ENCODE measurements at regions not wholly inside any gene's neighbourhood (a gene's known extent, or its start where the extent isn't known, plus 50 kb on each side); places are given as distances from the start of the nearest gene placed in this dataset.

DNA sequence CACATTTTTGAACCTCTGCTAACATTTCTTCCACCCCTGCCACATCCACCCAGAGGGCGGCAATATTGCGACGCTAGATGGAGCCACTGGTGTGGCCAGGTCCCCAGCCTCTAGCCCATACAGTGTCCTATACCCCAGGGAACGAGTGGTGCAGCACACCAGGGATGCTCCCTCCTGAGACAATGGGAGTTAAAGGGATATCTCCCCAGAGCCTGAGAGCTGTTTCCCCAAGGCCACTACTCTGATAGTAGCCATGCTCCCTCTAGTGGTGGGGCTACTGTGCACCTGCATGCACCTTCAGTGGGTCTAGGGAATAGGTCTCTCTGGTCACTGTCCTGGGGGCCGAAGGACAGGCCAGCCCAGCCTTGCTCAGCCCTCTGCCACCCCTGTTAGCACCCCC lies 336.4 kb upstream of the FSHR start:
- no peak for DNase-seq (ENCODE audit: low spot score)

DNA sequence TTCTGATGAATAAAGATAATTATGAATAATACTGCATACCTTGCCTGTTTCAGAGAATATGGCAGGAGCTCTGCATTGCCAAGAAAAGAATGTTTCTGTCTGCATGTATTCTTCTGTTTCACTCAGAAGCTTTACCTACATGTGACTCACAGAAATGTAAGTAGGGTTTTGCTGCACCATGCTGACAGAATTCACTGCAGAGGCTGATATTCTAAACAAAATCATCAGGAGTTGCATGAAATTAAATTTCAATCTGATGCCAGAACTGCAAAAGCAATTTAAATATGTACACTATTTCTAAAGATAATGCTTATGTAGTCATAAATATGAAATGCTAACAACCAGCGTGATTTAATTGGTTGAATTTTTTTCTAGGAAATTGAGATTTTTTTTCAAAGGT lies 332.8 kb upstream of the FSHR start:
- DNase-seq (ENCODE audit: low spot score): no peak

DNA sequence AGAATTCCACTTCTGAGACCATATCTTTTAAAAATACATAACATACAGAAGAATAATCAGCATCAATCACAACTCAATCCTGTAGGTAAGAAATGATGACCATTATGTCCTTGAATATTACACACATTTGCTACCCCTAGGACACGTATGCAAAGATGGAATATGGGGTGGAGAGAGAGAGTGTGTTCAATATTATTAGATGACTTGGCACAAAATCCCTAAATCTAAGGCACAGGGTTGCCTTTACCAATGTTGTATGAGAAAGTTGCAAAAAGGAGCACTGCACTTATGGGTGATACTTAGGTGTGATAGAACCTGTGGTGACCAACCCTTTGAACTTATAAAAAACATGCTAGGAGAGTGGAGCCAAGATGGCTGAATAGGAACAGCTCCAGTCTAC lies 326.2 kb upstream of the FSHR start:
- no peak for DNase-seq (ENCODE audit: low spot score)

DNA sequence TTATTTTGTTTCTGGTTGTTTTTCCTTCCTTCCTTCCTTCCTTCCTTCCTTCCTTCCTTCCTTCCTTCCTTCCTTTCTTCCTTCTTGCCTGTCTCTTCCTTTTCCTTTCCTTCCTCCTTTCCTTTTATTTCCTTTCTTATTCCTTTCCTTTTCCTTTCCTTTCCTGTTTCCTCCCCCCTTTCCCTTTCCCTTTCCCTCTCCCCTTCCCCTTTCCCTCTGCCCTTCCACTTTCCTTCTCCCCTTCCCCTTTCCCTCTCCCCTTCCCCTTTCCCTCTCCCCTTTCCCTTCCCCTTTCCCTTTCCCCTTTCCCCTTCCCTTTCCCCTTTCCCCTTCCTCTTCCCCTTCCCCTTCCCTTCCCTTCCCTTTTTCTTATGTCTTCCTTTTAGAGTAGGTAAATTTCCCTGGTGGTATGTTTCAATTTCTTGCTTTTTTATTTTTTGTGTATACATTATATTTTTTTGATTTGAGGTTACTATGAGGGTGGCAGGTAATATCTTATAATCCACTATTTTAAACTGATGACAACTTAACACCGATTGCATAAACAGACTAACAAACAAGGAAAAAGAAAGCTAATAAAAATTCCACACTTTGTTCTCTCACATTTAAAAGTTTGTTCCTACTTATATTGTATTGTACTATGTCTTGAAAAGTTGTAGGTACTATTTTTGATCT lies 311.0 kb upstream of the FSHR start:
- DNase-seq (ENCODE audit: low spot score): no peak

DNA sequence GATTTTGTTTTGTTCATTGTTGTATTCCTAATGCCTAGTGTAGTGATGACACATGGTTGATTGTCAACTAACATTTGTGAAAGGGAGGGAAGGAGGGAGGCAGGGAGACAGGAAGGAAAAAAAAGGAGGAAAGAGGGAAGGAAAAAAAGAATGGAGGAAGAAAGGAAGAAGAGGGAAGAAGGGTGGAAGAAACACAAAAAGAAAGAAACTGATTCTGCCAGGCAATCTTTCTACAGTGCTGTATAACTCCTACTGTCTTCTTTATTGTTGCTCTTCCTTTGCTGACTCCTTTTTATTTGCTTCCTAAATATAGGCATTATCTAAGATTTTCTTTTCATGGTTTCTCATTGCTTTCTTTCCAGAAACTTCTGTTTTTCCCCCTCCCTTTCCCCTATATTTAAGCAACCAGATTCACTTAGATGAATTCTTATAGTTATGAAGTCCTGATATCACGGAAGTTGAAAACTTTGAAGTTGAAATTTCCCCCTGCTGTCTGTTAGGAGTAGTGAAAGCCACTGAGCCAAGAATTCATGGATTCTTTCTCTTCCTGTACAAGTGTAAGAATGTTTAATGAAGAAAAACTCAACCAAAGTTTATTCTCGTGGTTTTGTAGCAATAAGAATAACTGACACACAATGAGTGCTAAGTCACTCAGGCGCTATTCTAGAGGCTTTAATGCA lies 305.1 kb upstream of the FSHR start:
- DNase-seq (ENCODE audit: low spot score): no peak

DNA sequence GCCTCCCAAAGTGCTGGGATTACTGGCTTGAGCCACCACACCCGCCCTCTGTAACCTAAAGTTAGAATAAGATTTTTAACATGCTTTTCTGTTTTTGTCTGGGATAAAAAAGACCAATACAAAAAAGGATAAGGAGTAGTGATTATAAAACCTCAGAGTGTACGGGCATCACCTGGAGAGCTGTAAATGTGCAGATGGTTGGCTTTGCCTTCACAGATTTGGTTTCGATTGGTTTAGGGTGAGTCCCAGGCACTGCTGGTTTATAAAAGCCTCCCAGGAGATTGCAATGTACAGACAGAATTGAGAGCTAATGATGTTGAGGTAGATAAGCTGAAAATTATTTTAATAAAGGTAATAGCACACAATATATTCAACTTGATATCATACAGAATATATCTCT lies 289.7 kb upstream of the FSHR start:
- no peak for DNase-seq (ENCODE audit: low spot score)

DNA sequence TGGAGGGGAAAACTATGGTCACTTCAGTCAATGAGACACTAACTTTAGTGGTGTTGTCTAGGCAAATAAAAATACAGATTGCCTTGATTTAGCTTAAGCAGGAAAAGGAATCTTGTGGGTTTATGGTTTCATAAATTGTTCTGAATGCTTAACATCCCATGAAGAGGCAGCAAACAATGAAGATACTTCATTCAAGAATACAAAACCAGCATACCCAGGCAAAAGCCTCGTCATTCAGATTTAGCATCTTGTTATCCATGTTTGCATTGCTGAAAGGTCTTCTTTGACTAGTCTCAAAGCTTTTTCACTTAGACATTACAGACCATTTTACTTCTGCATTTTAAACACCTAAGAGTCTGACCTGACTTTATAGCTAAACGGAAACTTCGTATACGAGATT lies 272.7 kb upstream of the FSHR start:
- no peak for DNase-seq (ENCODE audit: low spot score)

DNA sequence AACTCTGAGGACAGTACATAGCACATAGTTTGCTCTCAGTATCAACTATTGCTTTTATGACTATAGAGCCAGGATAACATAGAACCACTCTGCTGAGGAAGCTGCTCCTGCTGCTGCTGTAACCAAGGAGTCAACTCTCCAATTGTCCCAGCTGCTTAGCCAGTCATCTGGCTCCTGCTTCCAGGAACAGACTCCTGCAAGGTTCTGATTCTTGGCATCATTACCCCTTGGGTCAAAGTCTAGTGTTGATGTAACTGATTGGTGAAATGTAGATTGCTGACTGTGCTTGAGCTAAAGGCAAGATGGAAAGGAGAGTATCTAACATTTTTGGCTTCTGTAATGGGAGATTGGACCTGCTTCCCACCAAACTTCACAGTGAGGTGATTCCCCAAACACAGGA lies 261.9 kb upstream of the FSHR start:
- DNase-seq (ENCODE audit: low spot score): no peak

DNA sequence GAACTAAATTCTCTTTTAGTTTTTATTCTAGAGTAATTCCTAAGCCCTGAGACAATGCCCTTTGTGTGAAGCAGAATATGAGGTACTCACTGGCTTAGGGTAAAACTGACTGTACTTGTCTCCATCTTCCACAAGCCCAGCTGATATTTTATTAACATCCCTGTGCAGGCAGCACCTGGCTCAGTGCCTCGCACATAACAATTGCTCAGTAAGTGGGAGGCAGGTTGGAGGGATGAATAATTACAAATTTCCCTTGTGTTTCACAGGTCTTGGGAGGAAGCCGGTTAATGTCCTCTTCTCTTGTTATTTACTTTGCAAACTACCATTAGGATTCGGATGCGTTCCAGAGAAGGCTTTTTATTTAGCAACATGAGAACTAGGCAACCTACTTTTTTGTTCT lies 249.8 kb upstream of the FSHR start:
- DNase-seq (ENCODE audit: low spot score): no peak

DNA sequence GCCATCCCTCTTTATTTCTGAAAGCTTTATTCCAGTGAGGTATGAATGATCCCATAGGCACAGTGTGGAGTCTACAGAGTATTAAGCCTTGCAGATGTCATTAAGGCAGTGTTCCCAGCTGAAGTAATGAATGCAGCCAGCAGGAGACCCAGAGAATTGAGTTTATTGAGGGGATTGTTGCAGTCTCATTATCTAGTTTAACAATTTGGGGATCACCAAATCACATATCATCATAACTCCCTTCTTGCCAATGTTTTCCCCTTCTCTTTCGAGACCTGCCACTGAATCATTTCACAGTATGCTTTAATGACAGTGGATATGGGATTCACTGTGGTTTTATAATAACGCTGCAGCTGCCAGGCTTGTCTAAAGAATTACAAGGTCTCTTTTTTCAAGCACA lies 249.3 kb upstream of the FSHR start:
- DNase-seq (ENCODE audit: low spot score): no peak

DNA sequence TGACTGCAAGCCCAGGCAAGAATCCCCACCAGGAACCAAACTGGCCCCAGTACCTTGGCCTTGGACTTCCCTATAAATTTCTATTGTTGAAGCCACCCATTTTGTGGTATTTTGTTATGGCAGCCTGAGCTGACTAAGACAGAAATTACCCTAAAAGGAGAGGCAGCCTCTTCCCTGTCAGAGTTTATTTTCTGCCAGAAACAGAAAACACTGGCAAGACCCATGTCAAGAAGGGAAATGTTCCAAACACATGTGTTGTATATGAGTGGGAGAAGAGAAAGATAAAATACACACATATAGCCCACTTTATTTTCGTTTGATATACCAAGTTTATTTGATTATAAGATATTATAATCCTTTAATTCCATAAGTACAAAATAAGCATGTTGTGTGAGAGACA lies 225.1 kb upstream of the FSHR start:
- DNase-seq (ENCODE audit: low spot score): no peak

DNA sequence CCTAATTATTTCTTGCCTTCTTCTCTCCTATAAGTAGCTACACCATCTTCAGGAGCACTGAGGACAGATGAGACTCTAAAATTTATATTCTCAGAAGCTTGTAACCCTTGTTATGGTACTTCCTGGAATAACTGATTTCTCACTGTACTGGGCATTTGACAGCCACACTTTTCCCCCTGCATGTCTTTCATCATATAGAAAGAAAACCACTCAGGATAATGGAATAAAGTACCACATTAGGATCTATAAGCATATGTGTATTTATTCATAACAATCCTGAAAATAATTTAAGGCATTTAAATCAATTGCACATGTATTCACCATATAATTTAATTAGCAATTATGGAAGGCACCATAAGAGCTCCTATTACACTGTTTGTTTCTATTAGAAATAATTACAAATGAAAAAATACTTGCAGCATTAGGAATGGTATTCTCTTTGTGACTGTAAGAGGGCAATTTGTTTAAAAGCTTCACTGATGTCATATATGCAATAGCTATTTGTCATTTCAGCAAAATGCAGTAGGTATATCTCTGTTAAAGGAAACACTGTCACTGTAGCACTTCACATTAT lies 216.9 kb upstream of the FSHR start:
- no peak for DNase-seq (ENCODE audit: low spot score)

DNA sequence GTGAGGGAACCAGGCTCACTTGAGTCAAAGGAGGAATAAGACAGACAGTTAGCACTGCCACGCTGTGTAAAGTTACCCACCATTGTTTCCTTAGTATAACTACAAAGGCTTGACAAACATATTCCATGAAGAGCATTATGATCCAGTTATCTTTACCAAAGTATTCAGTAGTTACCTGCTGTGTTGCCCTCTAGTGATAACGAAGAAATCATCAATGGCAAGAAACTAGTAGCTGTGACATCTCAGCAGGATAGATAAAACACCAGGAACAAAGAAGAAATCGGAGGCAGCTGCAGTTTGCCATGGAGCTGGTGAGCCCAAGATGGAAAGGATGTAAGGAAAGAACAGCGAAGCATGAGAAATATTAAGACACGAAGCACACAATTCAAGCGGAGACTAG lies 215.3 kb upstream of the FSHR start:
- no peak for DNase-seq (ENCODE audit: low spot score)

DNA sequence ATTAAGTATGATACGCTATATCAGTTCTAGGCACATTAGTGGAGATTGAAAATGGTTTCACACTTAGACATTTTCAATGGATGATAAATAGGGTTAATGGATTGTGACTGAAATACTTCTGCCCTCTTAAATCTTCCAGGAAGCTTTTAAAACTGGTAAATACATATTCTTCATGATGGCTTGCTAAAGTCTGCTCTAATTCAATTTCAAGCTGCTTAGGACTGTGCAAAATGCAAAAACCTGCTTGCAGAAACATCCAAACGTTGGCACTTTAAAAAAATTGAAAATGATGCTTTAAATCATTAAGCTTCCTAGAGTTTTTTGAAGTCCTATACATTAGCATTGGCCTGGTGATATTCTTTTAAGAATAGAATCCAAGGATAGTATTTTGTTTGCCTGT lies 214.8 kb upstream of the FSHR start:
- no peak for DNase-seq (ENCODE audit: low spot score)

DNA sequence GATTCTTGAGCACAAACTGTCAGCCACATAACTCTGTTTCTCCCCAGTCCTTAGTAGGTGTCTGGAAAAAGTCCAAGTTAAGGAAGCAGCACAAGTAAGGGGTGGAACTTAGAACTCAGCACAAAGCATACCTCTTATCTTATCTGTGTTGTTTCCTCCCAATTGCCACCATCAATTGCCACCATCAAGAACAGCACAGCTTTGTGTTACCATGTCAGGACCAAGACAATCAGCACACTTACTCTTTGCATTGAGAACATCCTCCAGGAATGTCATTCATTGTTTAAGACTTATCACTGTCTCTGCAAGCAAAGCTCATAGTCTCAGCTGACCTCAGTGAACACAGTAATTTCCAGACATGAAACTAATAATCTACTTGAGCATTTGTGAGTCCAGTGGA lies 212.7 kb upstream of the FSHR start:
- no peak for DNase-seq (ENCODE audit: low spot score)

DNA sequence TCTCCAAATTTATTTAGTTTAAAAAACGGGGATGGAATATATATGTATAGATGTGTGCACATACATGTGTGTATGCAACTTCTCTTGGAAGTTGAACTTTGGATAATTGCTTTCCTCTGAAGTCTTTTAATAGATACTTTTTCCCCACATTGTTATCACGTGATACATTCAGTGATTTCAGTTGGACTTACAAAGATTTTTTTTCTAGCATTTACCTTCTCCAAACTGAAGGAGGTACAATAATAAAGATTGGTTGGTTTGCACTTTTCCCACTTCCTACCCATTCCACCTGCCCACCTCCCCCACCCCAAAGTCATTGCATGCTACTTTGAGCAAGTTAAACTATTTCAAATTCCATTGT lies 206.1 kb upstream of the FSHR start:
- no peak for DNase-seq (ENCODE audit: low spot score)

DNA sequence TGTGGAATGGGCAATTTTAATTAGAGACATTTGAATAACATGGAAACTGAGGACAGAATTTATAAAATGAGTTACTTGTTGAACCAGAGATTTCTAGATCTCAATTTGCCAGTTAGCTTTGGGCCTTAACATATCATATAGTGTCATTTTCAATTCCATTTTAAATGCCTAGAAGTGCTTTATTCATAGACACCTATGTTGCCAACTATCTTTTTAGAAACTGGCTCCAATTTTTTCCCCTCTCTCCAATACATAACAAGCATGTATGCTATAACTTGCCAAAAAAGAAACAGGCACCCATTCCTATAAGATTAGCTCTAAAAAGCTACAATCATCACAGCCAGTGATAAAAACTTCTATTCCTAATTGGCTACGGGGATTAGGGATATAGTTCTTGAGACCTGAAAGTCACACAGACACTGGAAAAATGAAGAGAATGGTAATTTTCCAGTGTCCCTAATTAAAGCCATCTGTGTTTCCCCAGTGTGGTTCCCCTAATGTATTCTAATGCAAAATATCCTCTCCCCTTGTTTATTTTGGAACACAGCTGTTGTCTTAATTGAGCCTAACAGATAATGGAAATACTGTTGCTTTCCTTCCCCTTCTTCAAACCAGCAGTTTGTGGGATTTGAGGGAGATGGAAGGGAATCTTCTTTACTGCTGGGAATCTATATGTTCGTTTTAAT lies 205.5 kb upstream of the FSHR start:
- DNase-seq (ENCODE audit: low spot score): no peak

DNA sequence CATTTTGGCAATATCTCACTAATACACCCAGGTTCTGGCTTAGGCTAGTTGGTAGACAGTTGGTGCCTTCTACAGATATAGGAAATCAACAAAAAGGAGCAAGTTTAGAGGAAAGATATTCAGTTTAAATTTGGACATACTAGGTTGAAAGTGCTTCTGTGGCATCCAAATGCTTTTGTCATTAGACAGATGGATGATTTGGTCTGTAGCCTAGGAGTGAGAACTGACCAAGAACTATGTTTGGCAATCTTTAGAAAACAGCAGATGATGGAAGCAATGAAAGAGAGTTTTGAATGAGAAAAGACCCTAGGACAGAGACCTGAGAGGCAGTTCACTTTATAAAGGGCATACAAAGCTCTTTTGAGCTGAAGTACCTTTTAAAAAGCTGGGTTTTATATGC lies 201.3 kb upstream of the FSHR start:
- no peak for DNase-seq (ENCODE audit: low spot score)

DNA sequence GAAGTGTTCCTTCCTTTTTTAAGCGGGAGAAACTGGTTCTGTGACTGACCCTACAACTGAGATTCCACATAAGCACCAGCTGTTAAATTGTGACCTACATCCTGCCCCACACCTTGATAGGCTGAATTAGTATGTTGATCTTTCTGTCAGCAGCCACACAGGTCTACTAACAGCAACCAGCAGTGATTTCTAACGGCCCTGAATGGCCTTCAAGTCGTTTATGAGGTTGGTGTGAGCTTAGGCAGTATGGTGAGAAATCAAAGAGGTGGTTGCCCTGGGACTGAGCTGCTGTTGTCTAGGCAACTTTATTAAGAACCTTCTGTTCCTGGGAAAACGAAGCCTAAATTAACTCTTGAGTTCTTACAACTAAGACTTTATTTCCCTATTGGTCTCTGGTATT lies 197.2 kb upstream of the FSHR start:
- DNase-seq (ENCODE audit: low spot score): no peak

DNA sequence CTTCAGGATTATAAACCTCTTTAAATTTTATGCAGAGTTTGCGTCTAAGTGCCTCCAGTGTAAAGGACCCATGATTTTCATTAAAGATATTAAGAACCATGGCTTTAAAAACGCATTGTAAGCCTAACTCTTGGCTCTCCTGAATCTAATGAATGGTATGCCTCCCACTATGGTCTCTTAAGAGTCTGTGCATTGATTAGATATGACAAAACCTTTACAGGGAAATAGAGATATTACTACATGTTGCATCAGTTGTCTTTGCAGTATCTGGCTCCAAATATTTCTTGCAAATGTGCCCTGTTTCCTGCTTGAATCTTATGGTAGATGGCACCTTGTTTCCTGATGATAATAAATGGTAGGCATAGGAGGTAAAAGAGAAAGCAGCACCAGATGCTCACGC lies 189.3 kb upstream of the FSHR start:
- DNase-seq (ENCODE audit: low spot score): no peak

DNA sequence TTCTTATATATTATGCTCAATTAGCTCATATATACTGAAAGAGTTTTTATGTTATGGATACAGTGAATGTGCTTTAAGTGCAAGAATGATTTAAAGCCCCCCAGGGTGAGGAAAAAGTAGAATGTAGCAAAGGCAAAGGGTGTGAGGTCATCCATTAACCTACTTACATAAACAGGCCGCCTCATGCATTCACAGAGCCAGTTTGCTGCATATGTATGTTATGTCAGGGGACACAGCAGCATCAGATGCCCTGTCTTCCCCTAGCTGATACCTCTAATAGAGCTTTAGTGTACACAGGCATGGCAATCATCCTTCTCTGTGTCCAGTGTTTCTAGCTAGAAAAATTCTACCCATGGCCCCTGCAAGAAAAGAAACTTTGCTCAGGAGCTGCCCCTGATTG lies 187.8 kb upstream of the FSHR start:
- no peak for DNase-seq (ENCODE audit: low spot score)

DNA sequence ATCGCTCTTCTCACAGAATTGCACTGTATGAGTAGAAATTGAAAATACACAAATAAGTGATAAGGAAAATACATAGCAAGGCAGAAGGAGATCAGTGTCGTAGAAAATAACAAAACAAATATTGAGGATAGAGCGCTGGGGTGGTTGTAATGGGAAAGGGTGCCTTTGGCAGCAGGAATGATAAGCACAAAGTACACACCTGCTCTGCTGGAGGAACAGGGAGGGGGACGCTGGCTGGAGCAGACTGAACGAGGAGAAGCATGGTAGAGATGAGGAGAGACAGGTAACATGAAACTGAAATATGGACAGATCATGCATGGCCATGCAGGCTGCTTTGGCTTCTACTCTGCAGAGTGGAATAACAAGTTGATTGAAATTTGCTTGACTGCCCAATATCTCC lies 181.2 kb upstream of the FSHR start:
- DNase-seq (ENCODE audit: low spot score): no peak

DNA sequence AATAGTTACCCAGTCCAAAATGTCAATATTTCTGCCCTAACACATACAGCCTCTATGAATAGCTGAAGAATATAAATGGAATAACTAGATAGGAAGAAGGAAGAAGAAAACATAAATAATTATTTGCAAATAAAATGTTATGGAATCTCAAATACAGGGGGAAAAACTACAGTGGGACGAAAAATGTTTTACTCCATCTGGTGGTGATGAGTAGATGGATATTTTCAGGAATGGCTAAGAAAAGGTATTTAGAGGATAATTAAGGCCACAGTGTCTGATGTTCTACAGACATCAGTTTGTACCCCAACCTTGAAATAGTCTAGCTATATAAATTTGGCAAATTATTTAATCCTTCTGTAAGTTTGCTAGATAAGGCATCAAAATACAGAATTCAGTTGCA lies 178.1 kb upstream of the FSHR start:
- no peak for DNase-seq (ENCODE audit: low spot score)
